ENCODE measurements at regions not wholly inside any gene's neighbourhood (a gene's known extent, or its start where the extent isn't known, plus 50 kb on each side); places are given as distances from the start of the nearest gene placed in this dataset.
"Not testable (repeated sequence)": the region's sequence is repeated elsewhere in the genome, so short reads cannot be mapped to it uniquely, and the experiment has no call there.

DNA sequence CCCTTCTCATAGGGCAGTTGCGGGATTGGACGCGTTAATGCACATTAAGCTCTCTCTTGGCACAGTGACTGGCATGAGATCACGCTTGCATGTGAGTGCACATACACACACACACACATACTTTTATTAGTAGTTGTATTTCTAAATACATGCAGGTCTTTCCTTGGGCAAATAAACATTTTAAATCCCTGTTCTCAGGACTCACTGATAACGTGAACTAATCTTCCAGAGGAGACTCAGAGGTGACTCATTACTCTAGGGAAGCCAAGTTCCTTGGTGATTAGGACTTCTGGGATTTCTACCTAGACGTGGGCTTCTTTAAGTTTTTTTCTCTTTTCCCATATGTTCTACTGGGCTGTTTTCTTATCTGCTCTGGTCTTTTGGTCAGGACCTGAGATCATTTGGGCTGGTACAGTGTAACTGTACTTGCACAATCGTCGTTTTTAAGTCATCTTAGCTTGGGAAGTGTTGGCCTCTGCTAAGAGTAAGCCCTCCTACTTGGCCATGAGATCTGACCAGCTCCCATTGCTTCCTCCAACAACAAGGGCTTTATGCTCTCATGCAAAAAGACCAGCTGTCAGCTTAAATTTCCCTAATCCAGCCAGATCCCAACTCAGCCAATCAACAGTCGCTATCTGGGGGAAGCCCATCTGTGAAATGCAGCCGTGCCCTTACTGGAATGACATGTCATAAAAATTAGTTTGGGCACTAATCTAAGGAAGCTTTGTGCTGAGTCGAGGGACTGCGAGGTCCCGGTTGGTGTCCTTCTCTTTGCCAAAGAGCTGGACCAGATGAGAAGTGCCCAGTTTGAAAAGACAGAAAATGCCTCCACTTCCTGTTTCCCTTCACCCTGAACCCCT is 176.4 kb upstream of the ANKRD55 start:
- TF ChIP-seq, protein P1, sequence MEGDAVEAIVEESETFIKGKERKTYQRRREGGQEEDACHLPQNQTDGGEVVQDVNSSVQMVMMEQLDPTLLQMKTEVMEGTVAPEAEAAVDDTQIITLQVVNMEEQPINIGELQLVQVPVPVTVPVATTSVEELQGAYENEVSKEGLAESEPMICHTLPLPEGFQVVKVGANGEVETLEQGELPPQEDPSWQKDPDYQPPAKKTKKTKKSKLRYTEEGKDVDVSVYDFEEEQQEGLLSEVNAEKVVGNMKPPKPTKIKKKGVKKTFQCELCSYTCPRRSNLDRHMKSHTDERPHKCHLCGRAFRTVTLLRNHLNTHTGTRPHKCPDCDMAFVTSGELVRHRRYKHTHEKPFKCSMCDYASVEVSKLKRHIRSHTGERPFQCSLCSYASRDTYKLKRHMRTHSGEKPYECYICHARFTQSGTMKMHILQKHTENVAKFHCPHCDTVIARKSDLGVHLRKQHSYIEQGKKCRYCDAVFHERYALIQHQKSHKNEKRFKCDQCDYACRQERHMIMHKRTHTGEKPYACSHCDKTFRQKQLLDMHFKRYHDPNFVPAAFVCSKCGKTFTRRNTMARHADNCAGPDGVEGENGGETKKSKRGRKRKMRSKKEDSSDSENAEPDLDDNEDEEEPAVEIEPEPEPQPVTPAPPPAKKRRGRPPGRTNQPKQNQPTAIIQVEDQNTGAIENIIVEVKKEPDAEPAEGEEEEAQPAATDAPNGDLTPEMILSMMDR (IDR thresholded peaks at IDR 0.05; ENCODE audit: insufficient read depth, low read depth, low read length, missing control alignments): no peak
- peak; percentile 88 for DNase-seq (ENCODE audit: low read depth)
- H3K4me3 ChIP-seq (ENCODE audit: low read length): no peak overlapping the region

DNA sequence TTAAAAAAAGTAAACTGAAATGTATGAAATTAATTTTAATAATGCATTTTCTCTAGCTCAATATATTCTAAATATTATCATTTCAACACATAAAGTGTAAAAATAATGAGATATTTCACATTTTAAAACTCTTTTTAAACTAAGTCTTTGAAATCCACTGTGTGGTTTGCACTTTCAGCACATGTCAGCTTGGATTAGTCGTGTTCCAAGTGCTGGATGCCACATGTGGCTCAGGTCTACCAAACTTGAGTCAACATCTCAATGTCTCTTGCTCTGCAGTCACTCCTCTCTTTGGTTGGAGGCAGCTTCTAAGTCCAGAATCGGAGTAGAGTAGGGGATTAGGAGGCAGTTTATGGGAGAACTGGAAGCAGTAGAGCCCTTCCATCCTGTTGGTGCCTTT is 173.7 kb upstream of the ANKRD55 start:
- no peak for DNase-seq (ENCODE audit: low read depth)
- no peak overlapping the region for H3K4me3 ChIP-seq (ENCODE audit: low read length)
- TF ChIP-seq, protein P1 (IDR thresholded peaks at IDR 0.05; ENCODE audit: insufficient read depth, low read depth, low read length, missing control alignments): no peak

DNA sequence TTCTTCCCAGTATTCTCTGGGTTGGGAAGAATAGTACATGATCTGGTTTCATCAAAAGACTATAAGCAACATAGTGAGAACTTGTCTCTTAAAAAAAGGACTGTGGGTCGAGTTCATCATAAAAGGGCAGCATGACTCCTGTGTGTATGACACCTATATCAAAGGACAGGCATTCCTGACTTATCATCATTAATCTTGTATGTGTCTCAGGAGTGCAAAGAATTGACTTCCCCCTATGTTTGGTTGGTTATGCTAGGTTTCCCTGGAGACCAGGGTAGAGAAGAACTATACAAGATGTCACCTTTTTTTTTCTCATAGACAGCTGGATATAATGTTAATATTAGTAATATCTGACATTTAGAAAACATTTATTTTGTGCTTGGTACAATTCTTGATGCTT is 173.1 kb upstream of the ANKRD55 start:
- no peak for DNase-seq (ENCODE audit: low read depth)
- TF ChIP-seq, protein P1 (IDR thresholded peaks at IDR 0.05; ENCODE audit: insufficient read depth, low read depth, low read length, missing control alignments): no peak
- no peak overlapping the region for H3K4me3 ChIP-seq (ENCODE audit: low read length)

DNA sequence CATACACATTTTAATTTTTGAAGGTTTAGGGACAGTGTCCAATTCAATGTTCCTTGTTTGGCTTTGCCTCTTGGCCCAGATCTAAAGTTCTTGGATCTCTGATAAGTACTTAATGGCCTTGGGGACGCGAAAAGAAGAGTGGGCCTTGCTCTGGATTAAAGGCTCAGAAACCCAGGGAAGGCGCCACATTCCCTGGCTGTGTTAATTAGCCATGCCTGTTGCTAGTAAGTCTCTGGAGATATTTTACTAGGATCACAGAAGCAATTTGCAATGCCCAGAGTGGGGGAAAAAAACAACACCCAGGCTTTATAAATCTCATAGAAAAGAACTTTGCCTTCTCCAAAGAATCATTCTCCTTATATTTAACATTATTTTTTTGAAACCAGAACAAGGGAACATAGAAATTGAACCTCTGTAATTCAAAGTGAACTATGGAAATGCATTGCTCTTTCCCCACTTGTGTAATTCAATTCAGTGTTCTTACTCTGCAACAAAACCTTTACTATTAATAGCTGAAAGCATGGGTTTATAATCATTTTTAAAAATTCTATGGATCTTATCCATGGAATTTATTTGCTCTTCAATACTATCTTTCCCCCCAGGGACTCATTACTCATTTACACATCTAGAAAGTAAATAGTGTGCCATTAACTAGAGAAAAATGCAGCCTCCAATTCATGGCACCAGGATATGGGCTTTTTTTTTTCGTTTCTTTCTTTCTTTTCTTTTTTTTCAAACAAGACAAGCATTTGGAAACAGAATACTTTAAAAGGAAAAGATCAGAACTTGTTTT is 172.2 kb upstream of the ANKRD55 start:
- H3K4me3 ChIP-seq (ENCODE audit: low read length): no peak overlapping the region
- DNase-seq (ENCODE audit: low read depth): no peak
- TF ChIP-seq, protein P1 (IDR thresholded peaks at IDR 0.05; ENCODE audit: insufficient read depth, low read depth, low read length, missing control alignments): no peak

DNA sequence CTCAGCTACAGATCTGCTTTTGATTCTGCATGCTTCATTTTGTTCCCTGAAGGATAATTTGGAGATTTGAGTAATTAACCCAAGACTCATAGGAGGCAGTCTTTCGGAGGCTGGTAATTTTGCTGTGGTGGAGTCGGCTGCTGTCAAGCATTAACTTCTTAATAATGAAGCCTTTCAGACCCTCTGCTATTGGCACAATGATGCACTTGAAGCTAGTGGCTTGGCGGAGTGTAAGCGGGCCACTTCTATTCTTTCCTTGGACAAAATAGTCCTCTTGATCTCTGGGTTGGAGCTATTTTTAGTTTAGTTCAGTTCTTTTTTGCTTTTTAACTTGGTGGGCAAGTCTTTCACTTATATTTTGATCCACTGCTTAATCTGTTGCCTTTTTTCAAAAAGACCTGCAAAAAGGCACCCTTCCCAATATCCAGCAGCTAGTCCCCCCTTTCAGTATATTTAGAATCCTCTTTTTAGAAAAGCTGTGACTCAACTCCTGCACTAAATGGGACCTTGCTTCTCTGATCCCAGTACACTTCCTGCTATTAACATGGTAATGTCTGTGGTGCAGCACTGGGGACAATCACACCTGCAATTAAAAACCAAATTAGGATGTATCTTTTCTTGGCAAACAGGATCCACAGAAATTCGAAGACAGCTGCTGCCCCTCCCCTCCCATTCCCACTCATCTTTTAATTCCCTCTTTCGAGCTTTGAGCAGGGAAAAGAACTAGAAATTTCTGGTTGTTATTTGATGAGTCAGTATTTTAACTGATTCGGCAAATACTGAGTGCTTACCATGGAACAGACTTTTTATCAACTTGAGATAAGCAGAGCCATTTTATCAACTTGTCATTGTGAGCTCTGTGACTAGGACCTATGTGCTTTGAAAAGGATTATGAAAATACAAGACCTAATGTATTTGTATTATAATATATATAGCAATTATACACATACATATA is 169.4 kb upstream of the ANKRD55 start:
- DNase-seq (ENCODE audit: low read depth): no peak
- H3K4me3 ChIP-seq (ENCODE audit: low read length): no peak overlapping the region
- TF ChIP-seq, protein P1 (IDR thresholded peaks at IDR 0.05; ENCODE audit: insufficient read depth, low read depth, low read length, missing control alignments): no peak

DNA sequence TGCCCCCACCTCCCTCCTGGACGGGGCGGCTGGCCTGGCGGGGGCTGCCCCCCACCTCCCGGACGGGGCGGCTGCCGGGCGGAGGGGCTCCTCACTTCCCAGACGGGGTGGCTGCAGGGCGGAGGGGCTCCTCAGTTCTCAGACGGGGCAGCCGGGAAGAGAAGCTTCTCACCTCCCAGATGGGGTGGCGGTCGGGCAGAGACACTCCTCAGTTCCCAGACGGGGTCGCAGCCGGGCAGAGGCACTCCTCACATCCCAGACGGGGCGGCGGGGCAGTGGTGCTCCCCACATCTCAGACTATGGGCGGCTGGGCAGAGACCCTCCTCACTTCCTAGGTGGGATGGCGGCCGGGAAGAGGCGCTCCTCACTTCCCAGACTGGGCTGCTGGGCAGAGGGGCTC is 164.7 kb upstream of the ANKRD55 start:
- not testable (repeated sequence) for DNase-seq (ENCODE audit: low read depth)

More for the DNA sequence above, 164.7 kb upstream of the ANKRD55 start:
- not testable (repeated sequence) for H3K4me3 ChIP-seq (ENCODE audit: low read length)

All from epithelial cell of esophagus (primary cell).